IMR-90 (cell line): ENCODE measurements at regions not wholly inside any gene's neighbourhood (a gene's known extent, or its start where the extent isn't known, plus 50 kb on each side); places are given as distances from the start of the nearest gene placed in this dataset.

ENCODE experiments used
- CEBPB ChIP-seq: IDR thresholded peaks from 2 replicates; pipeline ENCODE4 v1.6.1; 2012; ENCODE audit warnings: low read depth, low read length, improper control_type of control experiment
- CHD1 ChIP-seq: IDR thresholded peaks from 2 replicates; pipeline ENCODE4 v1.6.1; 2012; ENCODE audit warnings: low read depth, low read length, improper control_type of control experiment
- CTCF ChIP-seq: conservative IDR thresholded peaks from 2 replicates; pipeline ENCODE4 v1.5.1; 2012; ENCODE audit warnings: mild to moderate bottlenecking, low read depth, low read length, improper control_type of control experiment
- FOS ChIP-seq: fragments of 150-350 bp; IDR thresholded peaks from 2 replicates; pipeline ENCODE4 v1.6.1; 2016; ENCODE audit warnings: low read depth, low read length
- MAFK ChIP-seq: IDR thresholded peaks from 2 replicates; pipeline ENCODE4 v1.6.1; 2012; ENCODE audit warnings: low read depth, low read length, improper control_type of control experiment
- MAZ ChIP-seq: IDR thresholded peaks from 2 replicates; pipeline ENCODE4 v1.6.1; 2012; ENCODE audit warnings: low read depth, mild to moderate bottlenecking, low read length, improper control_type of control experiment, moderate library complexity, borderline replicate concordance
- POLR2A ChIP-seq: IDR thresholded peaks from 2 replicates; pipeline ENCODE4 v1.6.1; 2012; ENCODE audit warnings: mild to moderate bottlenecking, low read depth, low read length
- SMC3 ChIP-seq: fragments of 150-350 bp; IDR thresholded peaks from 2 replicates; pipeline ENCODE4 v1.6.1; 2016; ENCODE audit warnings: low read depth, mild to moderate bottlenecking, antibody characterized with exemption, low read length, moderate library complexity
- USF2 ChIP-seq: fragments of 150-350 bp; IDR thresholded peaks from 2 replicates; pipeline ENCODE4 v1.6.1; 2017; ENCODE audit warnings: mild to moderate bottlenecking, antibody characterized with exemption, low read length, low read depth

- TF ChIP-seq CTCF (no peak), POLR2A (no peak), SMC3 (no peak), CHD1 (no peak), USF2 (no peak), FOS (no peak), MAZ (no peak), MAFK (no peak), CEBPB (no peak)
Observed at GRCh38 chr11:109300211-109300610, 121.8 kb upstream of the C11orf87 start.
